SKM-1 treated with dmso at 0.1 percent for 144 hours (cell line): ENCODE measurements at regions not wholly inside any gene's neighbourhood (a gene's known extent, or its start where the extent isn't known, plus 50 kb on each side); places are given as distances from the start of the nearest gene placed in this dataset.

Source experiments
- DNase-seq: peaks from one replicate; lab custom pipeline; 2025; ENCODE audit not compliant: unreplicated experiment; lab: John Stamatoyannopoulos, UW

GRCh38 chr21:27261676-27262075, 294.8 kb upstream of the ADAMTS5 start:
- DNase-seq = no peak

DNA sequence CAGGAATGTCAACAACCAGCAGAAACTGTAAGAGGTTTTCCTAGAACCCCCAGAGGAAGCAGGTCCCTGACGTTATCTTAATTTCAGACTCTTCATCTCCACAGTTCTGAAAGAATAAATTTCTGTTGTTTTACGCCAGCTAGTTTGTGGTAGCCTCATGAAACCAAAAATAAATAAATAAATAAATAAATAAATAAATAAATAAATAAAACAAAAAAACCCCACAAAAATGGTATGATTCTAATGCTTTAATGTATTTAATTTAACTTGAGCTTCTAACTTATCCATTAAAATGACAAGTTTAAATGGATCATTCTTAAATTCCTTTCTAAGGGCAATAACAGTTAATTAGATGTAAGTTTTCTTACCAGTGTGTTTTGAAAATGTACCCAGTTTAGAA, 293.8 kb upstream of the ADAMTS5 start:
- DNase-seq = no peak

GRCh38 chr21:27258742-27259448, 292.0 kb upstream of the ADAMTS5 start:
- no peak for DNase-seq

DNA sequence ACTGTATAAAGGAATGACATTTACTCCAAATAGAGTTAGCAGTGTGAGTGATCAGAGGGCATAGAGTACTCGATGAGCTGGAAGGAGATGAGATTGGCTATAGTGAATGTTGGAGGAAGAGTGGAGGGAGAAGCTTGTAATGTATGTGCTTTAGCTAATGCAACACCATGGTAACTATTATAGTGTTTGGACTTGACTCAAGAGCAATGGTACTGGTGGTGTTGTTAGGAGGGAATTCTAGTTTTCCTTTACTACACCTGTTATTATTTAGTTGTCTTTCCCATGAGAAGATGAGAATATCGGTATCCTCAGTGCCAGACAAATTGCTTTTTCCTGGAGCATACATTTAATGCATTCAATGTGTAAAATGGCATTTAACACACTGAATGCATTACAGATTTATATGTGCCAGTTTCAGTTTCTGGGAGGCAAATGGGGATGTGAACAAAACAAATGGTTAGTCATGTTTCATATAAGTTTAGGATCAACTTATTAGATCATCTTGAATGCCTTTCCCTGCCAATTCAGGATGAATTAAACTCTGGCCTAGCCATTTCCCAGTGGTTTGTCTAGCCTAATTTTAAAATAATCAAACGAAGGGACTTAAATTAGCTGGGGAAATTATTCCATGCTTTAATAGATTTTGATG, 291.1 kb upstream of the ADAMTS5 start:
- no peak for DNase-seq

DNA sequence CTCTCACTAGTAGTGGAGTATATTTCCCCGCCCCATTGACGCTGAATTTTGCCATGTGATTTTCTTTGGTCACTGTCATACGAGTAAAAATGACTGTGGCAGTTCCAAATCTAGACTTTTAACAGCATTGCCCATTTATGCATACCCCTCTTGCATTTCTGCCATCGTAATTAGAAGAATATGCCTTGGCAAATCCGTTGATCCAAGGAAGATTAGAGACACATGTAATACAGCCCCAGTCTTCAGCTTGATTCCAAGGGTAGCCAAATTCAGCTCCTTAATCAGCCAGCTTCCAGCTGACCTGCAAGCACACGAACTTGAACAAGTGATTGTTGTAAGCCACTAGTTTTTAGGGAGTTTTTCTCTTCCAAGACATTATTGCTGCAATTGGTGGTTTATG, 290.3 kb upstream of the ADAMTS5 start:
- DNase-seq = no peak

DNA sequence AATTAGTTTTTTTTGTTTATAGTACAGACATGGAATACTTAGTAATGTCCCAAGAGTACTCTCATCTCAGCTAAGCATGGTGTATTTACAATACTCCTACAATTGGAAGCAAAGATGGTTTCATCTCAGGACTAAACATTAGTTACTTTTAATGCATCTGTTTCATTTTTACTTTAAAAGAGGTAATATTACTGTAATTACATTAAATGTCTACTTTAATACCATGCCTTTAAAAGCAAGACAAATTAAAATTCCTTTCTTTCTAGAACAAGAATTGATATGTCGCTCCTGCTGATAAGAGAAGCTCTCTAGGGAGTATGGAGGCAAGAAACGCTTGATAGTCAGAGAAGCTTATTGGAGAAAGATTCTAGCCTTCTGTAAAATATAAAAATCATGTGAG, 284.9 kb upstream of the ADAMTS5 start:
- no peak for DNase-seq

- DNase-seq = no peak
These were observed 283.5 kb upstream of the ADAMTS5 start for GRCh38 chr21:27250366-27250765.

DNA sequence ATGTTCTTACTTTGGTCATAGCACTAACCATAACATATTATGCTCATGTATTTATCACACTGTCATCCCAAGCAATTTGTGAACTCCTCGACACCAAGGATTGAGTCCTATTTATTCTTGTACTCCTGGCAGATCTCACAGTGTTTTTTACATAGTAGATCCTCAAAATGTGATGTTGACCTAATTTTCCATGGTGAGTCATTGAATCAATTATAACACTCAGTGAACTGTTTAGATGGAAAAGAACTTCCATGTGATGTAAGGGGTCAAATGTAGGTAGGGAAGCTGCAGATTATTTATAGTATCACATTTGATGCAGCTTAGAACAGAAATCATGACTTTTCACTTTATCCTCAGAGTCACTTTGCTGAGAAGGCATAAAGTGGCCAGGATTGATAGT, 281.9 kb upstream of the ADAMTS5 start:
- no peak for DNase-seq

GRCh38 chr21:27246741-27247140, 279.9 kb upstream of the ADAMTS5 start:
- DNase-seq = no peak

DNA sequence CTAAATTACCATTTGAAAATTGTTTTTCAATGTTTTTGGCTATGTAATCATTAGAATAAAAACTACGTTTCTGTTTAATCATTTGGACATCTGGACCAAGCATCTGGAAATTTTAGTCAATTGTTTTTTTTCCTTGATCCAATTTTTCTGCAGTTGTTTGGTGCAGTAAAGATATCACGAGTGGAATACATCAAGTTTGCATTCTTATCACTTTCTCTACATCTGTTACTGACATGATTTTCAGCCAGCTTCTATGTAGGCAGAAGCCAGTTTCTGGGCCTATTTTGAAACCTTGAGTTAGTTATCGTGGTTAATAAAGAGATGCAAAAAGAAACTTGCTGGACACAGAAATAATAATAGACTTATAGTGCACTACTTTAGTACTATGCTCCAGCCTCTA, 277.9 kb upstream of the ADAMTS5 start:
- DNase-seq = no peak

DNA sequence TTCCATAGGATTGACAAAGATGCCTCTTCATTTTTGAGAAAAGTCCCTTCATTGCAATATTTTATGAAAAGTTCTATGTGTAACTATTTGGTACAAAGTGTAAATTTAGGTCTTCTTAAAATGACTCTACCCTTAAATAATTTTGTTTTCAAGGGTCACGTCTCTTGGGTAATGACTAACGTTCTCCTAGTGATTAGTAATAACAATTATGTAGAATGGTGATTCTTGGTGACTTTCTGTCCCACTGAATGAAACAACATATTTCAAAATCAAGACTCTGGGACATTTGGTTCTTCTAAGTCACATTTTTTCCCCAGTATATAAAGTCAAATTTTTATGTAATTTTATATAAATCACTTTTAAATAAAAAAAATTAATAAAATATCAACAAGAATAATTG, 277.5 kb upstream of the ADAMTS5 start:
- DNase-seq = no peak

GRCh38 chr21:27240839-27241238, 274.0 kb upstream of the ADAMTS5 start:
- DNase-seq = no peak

DNA sequence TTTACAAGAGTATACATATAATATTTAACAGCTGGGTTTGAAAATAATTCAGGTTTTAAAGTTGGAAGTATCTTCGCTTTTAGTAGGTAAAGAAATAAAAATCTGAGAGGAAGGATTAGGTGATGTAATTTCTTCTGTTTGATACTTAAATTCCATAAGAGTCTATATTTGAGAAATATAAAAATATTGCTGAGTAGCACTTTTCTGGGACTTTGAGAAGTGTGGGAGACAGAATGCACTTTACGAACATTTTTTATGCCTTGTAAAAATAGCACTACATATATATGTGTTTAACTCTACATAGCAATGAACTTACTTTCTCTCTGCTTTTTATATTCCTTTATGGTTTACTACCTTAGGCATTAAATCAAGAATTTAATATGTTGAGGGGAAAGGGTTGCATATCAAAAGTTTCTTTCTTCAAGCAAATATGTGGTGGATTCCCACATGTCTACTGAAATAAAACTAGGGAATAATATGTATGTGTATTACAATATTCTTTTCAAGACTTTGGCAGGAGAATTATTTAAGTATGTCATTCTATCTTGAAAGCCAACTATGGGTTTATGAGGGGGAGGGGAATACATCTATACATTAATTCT, 266.7 kb upstream of the ADAMTS5 start:
- no peak for DNase-seq

DNA sequence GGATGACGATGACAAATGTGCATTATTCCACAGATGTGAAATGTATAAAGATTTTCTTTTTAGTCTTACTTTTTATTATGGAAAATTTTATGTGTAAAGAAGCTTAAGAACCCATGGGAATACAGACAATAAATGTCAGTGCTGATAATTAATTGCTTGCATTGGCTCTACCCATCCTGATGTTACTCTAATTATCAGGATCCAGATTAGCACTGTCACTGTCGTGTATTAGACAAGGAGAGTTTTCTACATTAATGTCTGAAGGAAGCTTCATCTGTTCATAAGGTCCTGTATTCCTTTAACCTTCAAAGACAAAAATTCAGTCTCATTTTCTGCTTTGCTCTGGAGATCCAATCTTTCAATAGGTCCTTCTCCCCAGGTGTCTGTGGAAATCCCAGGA, 259.1 kb upstream of the ADAMTS5 start:
- no peak for DNase-seq

- DNase-seq = no peak
These were observed 258.3 kb upstream of the ADAMTS5 start for GRCh38 chr21:27225151-27225550.

DNA sequence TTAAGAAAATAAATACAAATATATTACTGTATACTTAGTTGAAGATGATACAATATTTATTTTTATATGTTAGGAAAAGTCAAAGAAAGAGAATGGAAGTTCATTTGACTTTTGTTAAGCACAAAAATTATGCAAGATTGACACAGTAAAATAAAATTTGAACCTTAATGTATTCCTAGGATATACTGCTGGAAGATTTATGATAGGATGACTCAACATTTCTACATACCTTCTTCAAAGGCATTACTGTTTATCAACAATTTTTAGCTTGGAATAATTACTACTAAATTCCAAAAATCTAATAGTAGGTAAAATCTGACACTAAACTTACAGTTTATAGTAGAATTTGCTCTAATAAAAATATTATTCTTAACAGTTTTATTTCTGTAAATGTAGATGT, 257.3 kb upstream of the ADAMTS5 start:
- no peak for DNase-seq

DNA sequence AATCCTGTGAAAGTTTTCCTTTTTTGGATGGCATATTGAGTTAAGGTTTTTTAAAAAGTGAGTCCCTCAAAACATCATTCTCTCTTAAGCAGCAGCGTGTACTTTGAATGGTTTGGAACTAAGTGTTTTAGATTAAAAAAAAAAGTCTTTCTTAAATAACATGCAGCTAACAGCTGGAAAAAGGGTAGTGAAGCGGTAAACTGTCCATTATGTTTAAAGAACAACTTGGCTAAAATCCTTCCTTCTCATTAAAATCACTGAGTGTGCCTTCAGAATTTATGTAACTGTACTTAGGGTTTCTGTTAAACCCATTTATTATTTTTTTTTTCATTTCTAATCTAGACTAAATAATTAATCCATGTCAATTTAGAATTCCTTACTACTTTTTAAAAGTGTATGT, 254.2 kb upstream of the ADAMTS5 start:
- no peak for DNase-seq

DNA sequence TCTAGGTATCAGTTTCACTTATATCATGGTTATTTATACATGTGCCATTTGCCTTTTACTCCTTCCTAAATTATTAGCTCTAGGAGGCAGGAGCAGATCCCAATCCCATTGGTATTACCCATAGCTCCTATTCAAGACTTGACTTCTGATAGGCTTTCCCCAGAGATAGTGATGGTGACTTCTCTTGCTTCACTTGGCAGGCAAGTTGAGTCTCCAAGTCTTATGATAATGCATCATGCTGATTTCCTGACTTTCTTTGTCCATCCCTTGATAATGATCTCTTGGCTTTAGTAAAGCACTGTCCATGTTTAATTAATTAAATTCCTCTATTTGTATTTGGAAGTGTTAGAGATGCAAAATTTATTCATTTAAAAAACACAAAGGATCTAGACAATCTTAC, 253.5 kb upstream of the ADAMTS5 start:
- no peak for DNase-seq

DNA sequence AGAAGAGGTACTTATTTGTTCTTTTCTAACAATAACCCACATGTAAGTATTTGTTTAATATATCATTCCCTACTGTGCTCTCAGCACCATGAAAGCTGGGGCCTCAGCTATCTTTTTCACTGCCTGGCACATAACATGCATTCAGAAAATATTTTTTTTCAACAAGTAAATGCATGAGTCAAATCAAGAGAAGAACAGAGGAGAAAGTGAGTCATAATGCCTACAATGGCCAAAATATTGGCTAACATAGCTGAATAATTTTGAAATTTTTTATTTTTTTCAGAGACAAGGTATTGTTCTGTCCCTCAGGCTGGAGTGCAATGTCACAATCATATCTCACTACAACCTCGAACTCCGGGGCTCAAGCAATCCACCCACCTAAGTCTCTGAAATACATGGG, 252.2 kb upstream of the ADAMTS5 start:
- DNase-seq = no peak

DNA sequence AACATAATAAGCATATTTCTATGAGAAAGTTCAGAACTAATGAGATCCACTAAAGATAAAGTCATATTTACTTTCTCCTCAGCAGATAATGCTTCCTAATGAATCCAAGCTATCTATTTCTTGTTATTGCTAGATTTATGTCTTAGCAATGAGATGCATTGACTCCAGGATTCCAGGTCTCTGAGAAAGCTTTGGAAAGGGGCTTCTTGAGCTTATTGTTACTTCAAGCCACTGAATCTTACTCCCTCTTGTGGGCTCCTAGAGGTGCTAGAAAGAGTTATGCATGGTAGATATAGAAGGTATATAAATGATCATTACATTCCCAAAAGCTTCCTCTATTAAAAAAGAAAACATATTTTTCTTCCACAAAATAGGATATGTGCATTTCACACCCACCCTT, 246.4 kb upstream of the ADAMTS5 start:
- DNase-seq = no peak

DNA sequence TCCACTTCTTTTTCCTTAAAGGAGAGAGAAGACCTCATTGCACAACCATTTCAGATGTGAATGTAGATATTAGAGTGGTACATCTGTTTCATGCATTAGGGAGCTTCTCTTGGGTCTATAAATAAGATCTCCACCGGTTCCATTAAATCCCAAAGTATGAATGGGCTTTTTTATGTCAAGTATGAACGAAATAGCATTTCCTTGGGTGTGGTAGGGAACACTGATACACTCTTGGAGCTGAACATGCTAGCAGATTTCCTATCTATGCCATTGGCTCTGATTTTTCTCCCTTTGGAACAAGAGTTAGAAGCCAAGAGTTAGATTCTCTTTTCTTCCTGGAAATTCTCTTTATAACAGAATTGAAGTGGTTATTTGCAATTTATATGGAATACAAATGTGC, 245.6 kb upstream of the ADAMTS5 start:
- no peak for DNase-seq

GRCh38 chr21:27209546-27209945, 242.7 kb upstream of the ADAMTS5 start:
- no peak for DNase-seq
